ENCODE measurements at regions not wholly inside any gene's neighbourhood (a gene's known extent, or its start where the extent isn't known, plus 50 kb on each side); places are given as distances from the start of the nearest gene placed in this dataset.

DNA sequence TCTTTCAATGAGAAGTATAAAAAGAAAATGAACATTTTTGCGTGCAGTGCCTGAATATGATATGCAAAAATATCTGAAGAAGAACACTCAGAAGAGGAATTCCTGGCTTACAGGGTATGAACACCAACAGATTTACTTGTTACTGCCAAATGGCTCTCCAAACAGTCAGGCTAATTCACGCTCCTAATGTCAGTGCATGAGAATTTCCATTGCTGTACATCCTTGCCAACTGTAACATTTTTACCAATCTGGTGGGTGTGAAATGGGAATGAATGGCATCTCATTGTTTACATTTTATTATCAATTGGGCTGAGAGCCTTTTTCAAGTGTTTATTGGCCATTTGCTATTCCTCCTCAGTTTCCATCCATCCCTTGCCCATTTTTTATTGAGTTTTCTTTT, 365.3 kb upstream of the MAP3K7 start:
- H3K27ac ChIP-seq = no peak overlapping the region
- H3K4me3 ChIP-seq = no peak overlapping the region
- H3K4me2 ChIP-seq = no peak overlapping the region
- H3K4me1 ChIP-seq = no peaks in the 10 kb centered on the region
- no peaks in the 10 kb centered on the region for H3K9me3 ChIP-seq (replicated peaks in 1 of 11)
- no peak for TF ChIP-seq Cebpa-rat (IDR thresholded peaks at IDR 0.05)
- no peaks in the 10 kb centered on the region for H3K36me3 ChIP-seq
- no peak overlapping the region for H3K9ac ChIP-seq
- H4K20me1 ChIP-seq = no peaks in the 10 kb centered on the region
- no peaks in the 10 kb centered on the region for H3K27me3 ChIP-seq

DNA sequence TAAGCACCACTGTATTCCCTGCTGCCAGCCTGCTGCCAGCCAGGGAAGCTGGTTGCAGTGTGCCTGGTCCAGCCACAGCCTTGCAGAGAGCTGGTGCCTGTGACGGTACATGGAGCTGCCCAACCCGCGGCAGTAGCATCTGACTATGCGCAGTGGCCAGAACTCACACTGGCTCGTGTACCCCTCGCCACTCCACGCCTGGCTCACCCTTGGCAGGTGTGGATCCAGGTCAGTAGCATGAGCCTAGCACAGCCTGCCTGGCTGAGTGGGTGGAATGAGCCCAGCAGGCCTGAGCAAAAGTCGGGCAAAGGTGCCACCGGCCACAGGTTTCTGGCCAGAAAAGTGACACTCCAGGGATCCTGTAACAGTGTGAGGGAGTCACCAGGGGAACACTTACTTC, 361.7 kb upstream of the MAP3K7 start:
- Histone ChIP-seq H3K4me1 (no peaks in the 10 kb centered on the region), H3K27ac (no peak overlapping the region), H3K27me3 (no peaks in the 10 kb centered on the region), H3K9ac (no peak overlapping the region), H3K4me3 (no peak overlapping the region), H3K9me3 (replicated peaks in 1 of 11) (no peaks in the 10 kb centered on the region), H4K20me1 (no peaks in the 10 kb centered on the region), H3K36me3 (no peaks in the 10 kb centered on the region), H3K4me2 (no peak overlapping the region)
- no peak for TF ChIP-seq Cebpa-rat (IDR thresholded peaks at IDR 0.05)

DNA sequence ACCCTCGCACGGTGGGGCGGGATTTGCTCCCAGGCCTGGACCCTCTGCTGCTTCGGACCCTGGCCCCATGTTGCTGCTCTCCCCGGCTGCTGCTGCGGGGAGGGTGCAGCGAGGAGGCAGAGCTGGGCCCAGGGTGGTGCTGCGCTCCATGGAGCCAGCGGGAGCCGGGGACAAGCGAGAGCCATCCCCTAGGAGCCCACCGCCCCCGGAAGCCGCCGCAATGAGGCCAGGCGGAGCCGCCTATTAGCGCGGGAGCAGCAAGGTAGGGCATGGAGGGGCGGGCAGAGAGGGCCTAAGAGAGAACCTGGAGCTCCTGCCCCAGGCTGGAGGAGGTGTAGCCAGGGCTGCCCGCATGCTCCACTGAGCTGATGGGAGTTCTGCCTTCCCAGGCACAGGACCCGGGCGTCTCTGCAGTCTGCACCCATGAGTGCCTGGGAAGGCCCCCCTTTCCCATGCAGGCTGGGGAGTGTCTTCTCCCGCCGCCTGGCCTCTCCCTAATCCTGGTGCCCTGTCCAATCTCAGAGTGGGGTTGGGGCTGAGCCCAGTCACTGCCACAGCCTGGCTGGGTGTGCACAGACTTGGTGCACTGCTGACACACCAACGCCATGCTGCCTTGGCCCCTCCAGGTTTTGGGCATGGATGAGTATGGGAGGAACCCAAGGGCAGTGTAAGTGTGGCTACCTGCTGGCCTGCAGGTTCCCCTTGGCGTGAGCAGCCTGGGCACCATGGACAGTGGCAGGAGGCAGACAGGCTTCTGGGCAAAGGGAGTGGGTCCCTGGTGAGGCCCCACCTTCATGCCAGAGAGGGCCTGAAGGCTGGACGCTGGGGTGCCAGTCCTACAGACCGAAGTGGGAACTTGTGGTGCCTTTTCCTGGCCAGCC, 360.6 kb upstream of the MAP3K7 start:
- Histone ChIP-seq H3K27me3 (no peaks in the 10 kb centered on the region), H3K9ac (no peak overlapping the region), H3K4me1 (no peaks in the 10 kb centered on the region), H3K4me3 (no peak overlapping the region), H4K20me1 (no peaks in the 10 kb centered on the region), H3K36me3 (no peaks in the 10 kb centered on the region), H3K27ac (no peak overlapping the region), H3K9me3 (replicated peaks in 1 of 11) (no peaks in the 10 kb centered on the region), H3K4me2 (no peak overlapping the region)
- no peak for TF ChIP-seq Cebpa-rat (IDR thresholded peaks at IDR 0.05)

DNA sequence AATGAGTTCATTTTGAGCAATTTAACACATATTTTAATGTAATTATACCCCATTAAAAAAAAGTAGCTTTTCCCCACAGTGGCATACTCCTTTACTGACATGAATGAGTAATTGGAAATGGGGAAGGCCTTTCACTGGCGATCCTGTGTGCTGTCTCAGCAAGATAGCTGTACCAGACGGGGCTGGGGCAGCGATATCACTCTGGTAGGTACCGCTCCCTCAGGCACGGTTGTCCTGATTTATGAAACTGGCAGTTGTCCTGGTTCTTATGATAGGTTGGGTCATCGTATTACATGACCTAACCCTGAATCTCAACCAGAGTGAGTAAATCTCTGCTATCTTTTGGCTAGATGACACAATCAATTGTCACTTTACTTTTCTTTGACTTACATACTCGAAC, 355.0 kb upstream of the MAP3K7 start:
- no peaks in the 10 kb centered on the region for H3K36me3 ChIP-seq

DNA sequence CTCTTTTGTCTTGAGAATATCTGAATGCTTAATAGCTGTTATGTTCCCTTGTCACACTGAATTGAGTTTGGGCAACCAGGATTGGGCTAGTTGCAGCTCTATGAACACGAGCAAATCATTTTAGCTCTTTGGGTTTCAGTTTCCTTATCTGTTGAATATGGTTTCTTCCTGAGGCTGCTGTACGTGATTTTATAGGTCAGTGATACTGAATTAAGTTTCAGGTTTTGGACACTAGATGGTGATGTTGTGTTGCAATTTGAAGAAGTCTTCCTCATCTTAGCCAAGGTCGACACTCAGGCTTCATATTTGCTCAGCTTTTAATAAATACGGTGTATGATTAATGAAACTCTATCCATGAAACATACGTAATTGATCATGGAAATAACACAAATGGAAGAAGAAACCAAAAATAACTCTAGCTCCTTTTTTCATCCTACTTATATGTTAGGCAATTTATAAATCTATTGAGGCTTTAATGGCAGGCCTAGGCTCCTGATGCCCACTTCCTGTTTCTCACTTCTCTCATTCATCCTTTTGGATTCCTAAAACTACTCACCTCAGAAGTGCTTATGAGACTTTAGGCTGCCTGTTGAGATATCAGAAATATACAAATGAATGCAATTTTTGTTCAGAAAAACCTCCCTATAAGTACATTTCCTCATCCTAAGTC, 354.1 kb upstream of the MAP3K7 start:
- no peaks in the 10 kb centered on the region for H3K9me3 ChIP-seq (replicated peaks in 1 of 11)
- H3K4me3 ChIP-seq = no peak overlapping the region
- TF ChIP-seq Cebpa-rat (IDR thresholded peaks at IDR 0.05) = no peak
- H3K36me3 ChIP-seq = no peaks in the 10 kb centered on the region
- no peaks in the 10 kb centered on the region for H3K4me1 ChIP-seq
- H3K27me3 ChIP-seq = no peaks in the 10 kb centered on the region
- H4K20me1 ChIP-seq = no peaks in the 10 kb centered on the region
- H3K9ac ChIP-seq = no peak overlapping the region
- peak overlapping the region in 1 of 11 experiments; percentile 35; a peak in 1 of 22 replicates for H3K4me2 ChIP-seq
- no peak overlapping the region for H3K27ac ChIP-seq

More for the DNA sequence above, 355.0 kb upstream of the MAP3K7 start:
- Histone ChIP-seq H3K9ac (no peak overlapping the region), H3K4me3 (no peak overlapping the region), H3K4me1 (no peaks in the 10 kb centered on the region), H3K27ac (no peak overlapping the region), H3K9me3 (replicated peaks in 1 of 11) (no peaks in the 10 kb centered on the region), H3K27me3 (no peaks in the 10 kb centered on the region), H3K4me2 (no peak overlapping the region), H4K20me1 (no peaks in the 10 kb centered on the region)
- no peak for TF ChIP-seq Cebpa-rat (IDR thresholded peaks at IDR 0.05)

DNA sequence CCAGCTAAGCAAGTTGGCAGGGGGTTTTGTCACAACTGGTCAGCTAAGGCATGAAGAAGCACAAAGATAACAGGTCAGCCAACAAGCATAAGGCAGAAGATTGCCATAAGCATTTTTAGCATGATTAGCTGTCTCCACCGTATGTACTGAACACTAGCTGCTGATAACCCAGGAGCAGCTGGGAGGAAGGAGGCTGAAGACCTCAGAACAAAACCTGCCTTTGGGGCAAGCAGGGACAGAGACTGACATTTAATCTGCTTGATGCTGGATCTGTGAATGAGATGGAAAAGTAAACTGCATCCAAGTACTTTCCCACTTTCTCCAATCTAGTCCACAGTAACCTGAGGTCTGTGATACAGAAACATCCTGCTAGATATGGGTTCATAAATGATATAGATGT, 353.0 kb upstream of the MAP3K7 start:
- Histone ChIP-seq H3K9me3 (replicated peaks in 1 of 11) (no peaks in the 10 kb centered on the region), H3K27me3 (no peaks in the 10 kb centered on the region), H3K4me1 (no peaks in the 10 kb centered on the region), H3K9ac (no peak overlapping the region), H3K4me3 (no peak overlapping the region), H3K27ac (no peak overlapping the region), H4K20me1 (no peaks in the 10 kb centered on the region), H3K36me3 (no peaks in the 10 kb centered on the region), H3K4me2 (no peak overlapping the region)
- no peak for TF ChIP-seq Cebpa-rat (IDR thresholded peaks at IDR 0.05)

DNA sequence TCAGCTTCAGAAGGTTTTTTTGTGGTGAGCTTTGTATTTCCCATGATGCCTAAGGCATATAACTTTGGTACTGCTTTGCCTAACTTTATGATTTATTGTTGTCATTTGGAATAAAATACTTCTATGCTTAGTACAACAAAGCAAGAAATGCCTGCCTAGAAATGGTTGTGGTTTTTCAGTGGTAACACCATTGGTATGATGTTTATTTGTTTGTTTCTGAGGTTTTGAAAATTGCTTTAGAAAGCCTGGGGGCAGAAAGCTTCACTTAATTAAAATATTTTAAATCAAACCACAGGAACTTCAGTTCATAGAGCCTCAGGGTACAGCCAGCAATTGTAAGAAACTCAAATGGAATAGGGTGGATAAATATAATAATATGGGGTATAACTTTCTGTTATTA, 351.2 kb upstream of the MAP3K7 start:
- H3K9ac ChIP-seq = no peak overlapping the region
- H3K9me3 ChIP-seq (replicated peaks in 1 of 11) = no peaks in the 10 kb centered on the region
- no peak for TF ChIP-seq Cebpa-rat (IDR thresholded peaks at IDR 0.05)
- no peaks in the 10 kb centered on the region for H4K20me1 ChIP-seq
- no peaks in the 10 kb centered on the region for H3K36me3 ChIP-seq
- H3K27me3 ChIP-seq = no peaks in the 10 kb centered on the region
- H3K27ac ChIP-seq = no peak overlapping the region
- no peak overlapping the region for H3K4me2 ChIP-seq
- no peak overlapping the region for H3K4me3 ChIP-seq
- no peaks in the 10 kb centered on the region for H3K4me1 ChIP-seq

DNA sequence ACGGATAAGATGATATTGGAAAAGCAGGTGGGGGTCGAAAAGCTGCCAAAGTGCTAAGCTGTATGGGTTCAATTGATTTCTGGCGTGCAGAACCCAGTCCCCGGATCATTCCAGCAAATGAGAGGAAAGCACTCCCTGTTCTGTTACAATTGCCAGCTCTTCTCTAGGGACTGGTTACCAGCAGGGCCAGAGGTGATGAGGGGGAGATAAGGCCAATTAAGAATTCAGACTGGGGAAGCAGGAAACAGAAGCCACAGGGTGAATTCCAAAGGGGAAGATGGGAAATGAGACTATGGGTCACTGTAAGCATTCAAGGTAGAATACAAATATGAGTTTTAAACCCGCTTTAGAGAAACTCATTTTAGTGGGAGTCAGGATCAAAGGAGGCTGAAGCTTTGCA, 349.4 kb upstream of the MAP3K7 start:
- Histone ChIP-seq H3K36me3 (no peaks in the 10 kb centered on the region), H3K27ac (no peak overlapping the region), H3K4me1 (no peaks in the 10 kb centered on the region), H3K9me3 (replicated peaks in 1 of 11) (no peaks in the 10 kb centered on the region), H3K9ac (no peak overlapping the region), H3K4me3 (no peak overlapping the region), H4K20me1 (no peaks in the 10 kb centered on the region), H3K4me2 (no peak overlapping the region), H3K27me3 (no peaks in the 10 kb centered on the region)
- no peak for TF ChIP-seq Cebpa-rat (IDR thresholded peaks at IDR 0.05)

DNA sequence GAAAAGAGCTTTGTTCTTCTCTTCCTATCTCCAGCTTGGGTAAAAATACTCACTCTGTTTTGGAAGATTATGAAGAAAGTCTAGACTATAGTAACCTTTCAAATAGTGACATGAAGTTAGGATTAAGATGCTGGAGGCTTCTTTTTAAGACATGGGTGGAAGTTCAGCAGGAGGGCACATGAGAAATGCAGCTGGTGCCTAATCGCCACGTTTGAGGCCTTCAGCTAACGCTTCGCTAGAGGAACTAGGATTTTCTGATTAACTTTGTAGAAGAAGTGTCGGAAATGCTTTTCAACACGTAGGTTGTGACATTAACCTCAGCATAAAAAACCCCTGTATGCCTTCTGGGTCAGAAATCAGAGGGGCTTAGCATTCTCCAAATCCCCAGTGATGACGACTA, 348.1 kb upstream of the MAP3K7 start:
- no peak overlapping the region for H3K4me3 ChIP-seq
- H3K9ac ChIP-seq = no peak overlapping the region
- no peaks in the 10 kb centered on the region for H3K4me1 ChIP-seq
- no peak for TF ChIP-seq Cebpa-rat (IDR thresholded peaks at IDR 0.05)
- H3K4me2 ChIP-seq = no peak overlapping the region
- no peaks in the 10 kb centered on the region for H4K20me1 ChIP-seq
- no peaks in the 10 kb centered on the region for H3K36me3 ChIP-seq
- H3K27me3 ChIP-seq = no peaks in the 10 kb centered on the region
- no peaks in the 10 kb centered on the region for H3K9me3 ChIP-seq (replicated peaks in 1 of 11)
- H3K27ac ChIP-seq = no peak overlapping the region

DNA sequence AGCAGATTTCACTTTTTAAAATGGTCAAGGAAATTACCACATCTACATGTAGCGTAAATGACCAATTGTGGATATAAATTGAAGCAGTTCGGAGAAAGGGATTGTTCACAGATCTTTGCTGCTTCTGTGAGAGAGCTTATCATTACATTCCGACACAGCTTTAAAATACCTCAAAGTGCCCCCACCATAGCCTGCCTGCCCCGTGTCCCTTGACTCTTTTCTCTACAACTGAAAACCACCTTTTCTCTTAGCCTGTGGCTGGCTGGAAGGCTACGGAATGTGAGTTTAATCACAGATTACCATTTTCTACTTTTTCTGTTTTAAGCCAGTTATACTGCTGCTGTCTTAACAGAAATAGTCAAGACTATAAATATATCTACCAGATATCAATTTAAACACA, 347.2 kb upstream of the MAP3K7 start:
- Histone ChIP-seq H3K27ac (no peak overlapping the region), H3K27me3 (no peaks in the 10 kb centered on the region), H4K20me1 (no peaks in the 10 kb centered on the region), H3K4me2 (no peak overlapping the region), H3K4me1 (no peaks in the 10 kb centered on the region), H3K9ac (no peak overlapping the region), H3K9me3 (replicated peaks in 1 of 11) (no peaks in the 10 kb centered on the region), H3K36me3 (no peaks in the 10 kb centered on the region), H3K4me3 (no peak overlapping the region)
- no peak for TF ChIP-seq Cebpa-rat (IDR thresholded peaks at IDR 0.05)

All from BLaER1 treated with 17β-estradiol and CSF1 and Interleukin-3, amounts not matched to agents 10 nM and 100 nM (cell line).